NCI-H524 treated with DMSO at 0.1 percent for 48 hours (cell line): ENCODE measurements at regions not wholly inside any gene's neighbourhood (a gene's known extent, or its start where the extent isn't known, plus 50 kb on each side); places are given as distances from the start of the nearest gene placed in this dataset.

Experiments
- DNase-seq: peaks from one replicate; lab custom pipeline; 2025; lab: John Stamatoyannopoulos, UW

- no peak for DNase-seq
Measured at GRCh38 chr5:167969998-167970397, 321.4 kb upstream of the WWC1 start.

- DNase-seq = no peak
Measured at GRCh38 chr5:167971706-167972105, 319.7 kb upstream of the WWC1 start.

- DNase-seq = no peak
Measured at GRCh38 chr5:167973126-167973525, 318.3 kb upstream of the WWC1 start.

DNA sequence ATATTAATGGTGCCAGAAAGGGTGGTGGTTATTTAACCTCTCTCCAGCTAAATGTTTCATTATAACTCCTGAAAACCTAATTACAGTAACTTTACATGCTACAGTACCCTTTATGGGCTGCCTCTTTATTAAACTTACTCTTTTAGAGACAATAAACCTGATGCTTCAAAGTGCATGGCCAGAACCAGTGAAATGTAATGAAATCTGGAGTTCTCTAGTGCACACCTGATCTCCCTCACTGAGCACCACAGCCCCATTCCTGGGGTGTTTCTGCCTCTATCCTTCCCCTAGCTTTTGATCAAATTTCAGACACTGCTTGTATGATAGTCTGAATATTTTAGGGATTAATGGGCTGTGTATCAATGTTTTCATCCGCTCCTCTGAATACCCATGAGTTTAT lies 306.5 kb upstream of the WWC1 start:
- DNase-seq = no peak

DNA sequence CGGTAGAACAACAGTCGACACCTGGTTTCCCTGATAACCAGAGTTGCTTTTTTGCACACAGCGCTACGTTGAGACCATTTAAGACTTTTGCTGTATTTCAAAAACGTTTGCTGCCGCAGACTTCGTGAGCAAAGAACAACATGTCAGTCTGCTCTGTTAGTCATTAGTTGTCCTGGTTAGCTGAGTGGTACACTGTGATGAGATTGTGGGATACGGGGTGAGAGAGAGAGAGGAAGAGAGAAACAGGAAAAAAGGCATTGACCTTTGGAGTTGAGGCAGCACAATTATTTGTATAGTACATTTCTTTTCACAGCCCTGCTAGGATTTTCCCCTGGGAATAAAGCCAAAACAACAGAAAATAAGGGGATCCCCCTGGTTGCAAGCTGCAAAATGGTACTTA lies 306.1 kb upstream of the WWC1 start:
- no peak for DNase-seq

GRCh38 chr5:167987490-167988280 lies 303.8 kb upstream of the WWC1 start:
- DNase-seq = no peak

DNA sequence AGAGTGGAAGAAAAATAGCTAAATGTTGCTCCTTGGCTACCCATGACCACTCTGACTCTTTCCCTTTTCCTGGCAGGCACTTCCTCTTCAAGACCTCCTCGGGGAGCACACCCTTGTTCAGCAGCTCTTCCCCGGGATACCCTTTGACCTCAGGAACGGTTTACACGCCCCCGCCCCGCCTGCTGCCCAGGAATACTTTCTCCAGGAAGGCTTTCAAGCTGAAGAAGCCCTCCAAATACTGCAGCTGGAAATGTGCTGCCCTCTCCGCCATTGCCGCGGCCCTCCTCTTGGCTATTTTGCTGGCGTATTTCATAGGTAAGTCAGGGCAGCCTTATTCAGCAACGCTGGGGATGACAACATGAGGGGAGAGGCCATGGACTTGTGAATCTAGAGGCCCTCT lies 298.6 kb upstream of the WWC1 start:
- DNase-seq = no peak

GRCh38 chr5:167993771-167994170 lies 297.7 kb upstream of the WWC1 start:
- no peak for DNase-seq

DNA sequence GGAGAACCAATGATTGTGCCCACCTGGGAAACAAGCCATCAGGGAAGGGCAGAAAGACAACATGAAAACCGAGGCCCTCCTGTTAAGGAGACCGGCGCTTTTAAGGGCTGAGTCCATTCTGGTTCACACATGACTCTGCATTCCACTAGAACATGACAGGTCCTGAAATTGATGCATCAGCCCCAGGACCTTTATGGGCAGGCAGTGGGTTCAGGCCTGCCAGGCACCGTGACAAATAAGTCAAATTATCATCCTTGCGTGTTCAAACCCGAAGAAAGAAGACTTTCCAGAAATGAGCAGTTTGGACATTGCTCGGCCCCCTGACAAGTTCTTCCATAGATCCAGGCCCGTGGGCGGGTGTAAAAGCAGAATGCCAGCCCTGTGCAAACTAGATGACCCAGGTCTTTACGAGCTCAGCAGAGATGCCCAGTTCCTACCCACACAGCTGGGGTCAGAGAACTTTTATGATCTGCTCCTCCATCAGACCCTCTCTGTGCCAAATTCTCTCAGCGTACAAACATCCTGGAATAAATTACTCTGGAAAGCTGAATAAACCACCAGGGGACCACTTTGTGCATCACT lies 295.5 kb upstream of the WWC1 start:
- DNase-seq = no peak

DNA sequence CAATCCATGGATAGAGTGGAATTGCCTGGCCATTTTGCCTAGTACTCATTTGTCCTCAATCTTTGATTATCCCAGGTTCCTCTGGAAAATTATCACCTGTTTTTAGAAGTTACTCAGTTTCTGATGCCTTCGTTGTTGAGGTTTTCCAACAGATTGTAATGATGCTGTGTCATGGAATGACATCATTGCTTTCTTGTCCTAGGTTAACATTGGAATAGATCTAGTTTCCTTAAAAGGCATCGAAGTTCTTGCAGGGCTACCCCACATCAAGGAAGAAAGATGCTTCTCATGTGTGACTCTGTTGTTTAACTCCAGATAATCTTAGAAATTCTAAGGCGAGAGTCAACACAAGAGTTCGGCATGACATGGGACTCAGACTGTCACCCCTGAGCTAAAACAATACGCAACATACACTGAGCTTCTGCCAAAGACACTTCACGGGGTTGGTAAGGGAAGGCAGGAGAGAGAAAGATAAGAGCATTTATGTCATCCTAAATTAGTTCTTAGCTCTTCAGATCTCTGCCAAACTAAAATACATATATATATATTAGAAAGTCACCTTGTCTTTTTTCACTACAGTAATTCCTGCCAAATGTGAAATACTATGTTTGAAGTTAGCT lies 293.2 kb upstream of the WWC1 start:
- DNase-seq = no peak

- no peak for DNase-seq
Measured at GRCh38 chr5:167999182-167999581, 292.3 kb upstream of the WWC1 start.

- no peak for DNase-seq
Measured at GRCh38 chr5:168001318-168001717, 290.1 kb upstream of the WWC1 start.

DNA sequence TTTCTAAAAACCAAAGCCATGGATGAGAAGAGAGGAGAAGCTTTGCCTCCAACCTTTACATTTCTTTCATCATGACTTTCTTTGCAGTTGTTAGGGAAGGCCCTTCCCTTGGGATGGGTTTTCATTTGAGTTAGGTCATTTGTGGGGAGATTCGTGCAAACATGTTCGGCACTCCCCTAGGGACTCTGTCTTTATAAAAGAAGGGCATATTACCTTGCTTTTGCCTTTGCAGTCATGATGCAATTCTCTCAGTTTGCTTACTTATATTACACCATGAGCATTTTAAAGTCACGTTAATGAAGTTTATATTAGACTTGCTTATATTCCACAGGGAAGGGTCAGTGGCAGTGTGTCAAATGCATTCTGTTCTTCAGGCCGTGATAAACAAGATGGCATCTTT lies 289.3 kb upstream of the WWC1 start:
- DNase-seq = no peak

GRCh38 chr5:168005093-168005492 lies 286.4 kb upstream of the WWC1 start:
- DNase-seq = no peak

DNA sequence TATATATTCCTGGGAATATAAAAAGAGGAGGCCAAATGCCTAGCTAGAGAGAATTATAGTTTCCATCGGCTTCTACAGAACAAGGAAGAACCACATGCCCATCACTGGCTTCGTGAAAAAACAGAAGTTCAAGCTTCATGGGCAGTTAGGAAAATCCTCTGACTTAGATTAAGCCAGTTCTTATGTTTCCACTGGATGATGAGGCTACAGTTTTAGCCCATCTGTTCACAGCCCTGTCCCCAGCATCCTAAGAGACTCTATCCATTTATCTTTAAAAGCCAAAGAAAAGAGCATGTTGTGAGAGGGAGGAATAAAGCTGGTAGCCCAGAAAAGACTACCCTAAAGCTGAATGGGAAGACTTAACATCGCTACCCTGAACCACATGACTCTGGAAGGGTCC lies 285.5 kb upstream of the WWC1 start:
- peak; percentile 82 for DNase-seq

- DNase-seq = no peak
Measured at GRCh38 chr5:168006456-168007130, 284.9 kb upstream of the WWC1 start.

DNA sequence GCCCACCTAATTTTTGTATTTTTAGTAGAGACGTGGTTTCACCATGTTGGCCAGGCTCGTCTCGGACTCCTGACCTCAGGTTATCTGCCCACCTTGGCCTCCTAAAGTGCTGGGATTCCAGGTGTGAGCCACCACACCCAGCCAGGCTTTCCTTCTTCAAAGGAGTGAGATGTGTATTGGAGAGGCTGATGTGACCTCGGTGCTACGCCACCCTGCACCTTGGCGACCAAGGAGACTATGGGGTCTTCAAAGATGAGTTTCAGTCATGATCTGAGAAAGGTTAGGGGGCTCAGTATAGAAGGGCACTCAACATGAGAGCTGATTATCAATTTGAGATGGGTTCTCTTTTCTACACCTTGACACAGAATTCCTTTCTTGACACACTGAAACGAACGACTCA lies 284.2 kb upstream of the WWC1 start:
- DNase-seq = no peak

- no peak for DNase-seq
Measured at GRCh38 chr5:168008555-168008954, 282.9 kb upstream of the WWC1 start.

GRCh38 chr5:168011096-168011495 lies 280.3 kb upstream of the WWC1 start:
- DNase-seq = no peak

DNA sequence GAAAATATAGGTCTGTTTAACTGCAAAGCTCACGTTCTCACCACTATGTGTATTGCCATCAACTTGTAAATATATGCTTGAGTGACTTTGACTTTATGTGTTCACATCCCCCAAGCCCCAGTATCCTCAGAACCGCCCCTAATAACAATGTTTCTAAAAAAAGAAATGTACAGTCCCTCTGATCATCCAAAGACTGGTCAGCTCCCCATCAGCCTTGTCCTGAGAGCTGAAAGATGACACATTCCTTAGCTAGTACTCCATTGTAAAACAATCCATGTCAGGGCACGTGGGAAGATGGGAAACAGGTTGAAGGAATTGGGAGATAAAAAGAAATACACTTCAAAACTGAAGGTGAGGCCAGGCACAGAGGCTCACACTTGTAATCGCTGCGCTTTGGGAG lies 279.4 kb upstream of the WWC1 start:
- DNase-seq = no peak

DNA sequence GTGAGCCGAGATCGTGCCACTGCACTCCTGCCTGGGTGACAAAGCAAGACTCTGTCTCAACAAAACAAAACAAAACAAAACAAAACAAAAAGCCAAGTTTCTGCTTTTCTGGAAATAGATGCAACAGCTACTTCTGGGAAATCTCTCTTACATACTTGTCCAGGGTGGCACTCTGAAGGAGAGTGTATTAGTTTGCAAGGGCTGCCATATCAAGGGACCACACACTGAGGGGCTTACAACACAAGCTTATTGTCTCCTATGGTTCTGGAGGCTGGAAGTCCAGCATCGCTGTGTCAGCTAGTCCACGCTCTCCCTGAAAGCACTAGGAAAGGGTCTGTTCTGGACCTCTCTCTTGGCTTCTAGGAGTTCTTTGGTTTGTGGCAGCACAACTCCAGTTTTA lies 277.9 kb upstream of the WWC1 start:
- DNase-seq = no peak

GRCh38 chr5:168014433-168015123 lies 276.9 kb upstream of the WWC1 start:
- DNase-seq = peak; percentile 93
